Right lobe of liver (tissue), 4 donors: ENCODE measurements at regions not wholly inside any gene's neighbourhood (a gene's known extent, or its start where the extent isn't known, plus 50 kb on each side); places are given as distances from the start of the nearest gene placed in this dataset.

Experiments
- POLR2A ChIP-seq: fragments of 450-650 bp; IDR thresholded peaks from one replicate; pipeline ENCODE4 v1.6.1; 2017; ENCODE audit warnings: antibody characterized with exemption, mild to moderate bottlenecking
- TF ChIP-seq, protein P1 (sequence below), 4 donors: fragments of 200-600 bp in 3 of 4; fragments of 450-650 bp in 1 of 4; IDR thresholded peaks; one replicate each; pipeline versions ENCODE4 v1.5.1 to v1.8.0; 2016 to 2022; ENCODE audit warnings: antibody characterized with exemption in 4 of 4, mild to moderate bottlenecking in 2 of 4
- donor health status: DM: no; HTN: no; CAD: no.
- donor health status: DM: no; HTN: no; CAD: no.
- donor health status: DM: no; HTN: yes; CAD: no.

DNA sequence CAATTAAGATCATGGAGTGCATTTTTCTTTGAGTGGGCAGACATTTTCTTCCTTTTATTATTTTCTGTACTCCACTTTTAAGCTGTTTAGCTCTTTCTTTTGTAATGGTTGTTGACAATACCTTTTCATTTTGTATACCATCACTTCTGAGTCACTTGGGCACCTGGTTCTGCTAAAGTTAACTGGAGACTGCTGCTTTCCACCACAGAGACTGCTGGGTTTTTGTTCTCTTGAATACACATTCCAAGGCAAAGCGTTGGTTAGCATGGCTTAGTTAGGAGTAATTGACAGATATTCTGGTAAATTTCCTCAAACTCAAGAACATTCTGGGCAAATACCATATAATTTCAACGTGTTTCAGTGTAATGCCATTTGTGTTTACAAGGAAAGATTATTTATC is 541.9 kb upstream of the CELF2 start:
- no peak for TF ChIP-seq POLR2A
- TF ChIP-seq, protein P1, sequence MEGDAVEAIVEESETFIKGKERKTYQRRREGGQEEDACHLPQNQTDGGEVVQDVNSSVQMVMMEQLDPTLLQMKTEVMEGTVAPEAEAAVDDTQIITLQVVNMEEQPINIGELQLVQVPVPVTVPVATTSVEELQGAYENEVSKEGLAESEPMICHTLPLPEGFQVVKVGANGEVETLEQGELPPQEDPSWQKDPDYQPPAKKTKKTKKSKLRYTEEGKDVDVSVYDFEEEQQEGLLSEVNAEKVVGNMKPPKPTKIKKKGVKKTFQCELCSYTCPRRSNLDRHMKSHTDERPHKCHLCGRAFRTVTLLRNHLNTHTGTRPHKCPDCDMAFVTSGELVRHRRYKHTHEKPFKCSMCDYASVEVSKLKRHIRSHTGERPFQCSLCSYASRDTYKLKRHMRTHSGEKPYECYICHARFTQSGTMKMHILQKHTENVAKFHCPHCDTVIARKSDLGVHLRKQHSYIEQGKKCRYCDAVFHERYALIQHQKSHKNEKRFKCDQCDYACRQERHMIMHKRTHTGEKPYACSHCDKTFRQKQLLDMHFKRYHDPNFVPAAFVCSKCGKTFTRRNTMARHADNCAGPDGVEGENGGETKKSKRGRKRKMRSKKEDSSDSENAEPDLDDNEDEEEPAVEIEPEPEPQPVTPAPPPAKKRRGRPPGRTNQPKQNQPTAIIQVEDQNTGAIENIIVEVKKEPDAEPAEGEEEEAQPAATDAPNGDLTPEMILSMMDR (IDR thresholded peaks at IDR 0.05), result no peak
